H9 (cell line): ENCODE measurements at regions not wholly inside any gene's neighbourhood (a gene's known extent, or its start where the extent isn't known, plus 50 kb on each side); places are given as distances from the start of the nearest gene placed in this dataset.

Experiments
- DNase-seq: peaks from one replicate; pipeline ENCODE4 v3.0.0-alpha.2; 2017
- H2AFZ ChIP-seq: one replicate; pipeline ENCODE4 v1.6.1; 2013; ENCODE audit warnings: mild to moderate bottlenecking, low read length, control low read depth, moderate library complexity
- H2AK5ac ChIP-seq: 2 replicates; pipeline ENCODE4 v1.6.1; 2013; ENCODE audit warnings: low read length, control low read depth, mixed read lengths; ENCODE audit not compliant: insufficient read length
- H2BK120ac ChIP-seq: one replicate; pipeline ENCODE4 v1.6.1; 2013; ENCODE audit warnings: low read depth, mild to moderate bottlenecking, low read length, control low read depth, inconsistent platforms; ENCODE audit not compliant: poor library complexity, severe bottlenecking
- H2BK12ac ChIP-seq: 2 replicates; pipeline ENCODE4 v1.6.1; 2013; ENCODE audit warnings: low read length, control low read depth, mixed read lengths, low read depth; ENCODE audit not compliant: insufficient read length
- H2BK15ac ChIP-seq: 2 replicates; pipeline ENCODE4 v1.6.1; 2013; ENCODE audit warnings: low read depth, low read length, control low read depth
- H2BK20ac ChIP-seq: one replicate; pipeline ENCODE4 v1.6.1; 2013; ENCODE audit warnings: low read depth, mild to moderate bottlenecking, low read length, control low read depth, inconsistent platforms; ENCODE audit not compliant: poor library complexity, severe bottlenecking
- H2BK5ac ChIP-seq: 2 replicates; pipeline ENCODE4 v1.6.1; 2013; ENCODE audit warnings: low read length, control low read depth, mixed read lengths; ENCODE audit not compliant: insufficient read length
- H3K14ac ChIP-seq: 2 replicates; pipeline ENCODE4 v1.6.1; 2013; ENCODE audit warnings: low read length, control low read depth; ENCODE audit not compliant: insufficient read depth
- H3K18ac ChIP-seq: 2 replicates; pipeline ENCODE4 v1.6.1; 2013; ENCODE audit warnings: low read depth, mild to moderate bottlenecking, mixed read lengths, low read length, control low read depth; ENCODE audit not compliant: insufficient read length
- H3K23ac ChIP-seq: 2 replicates; pipeline ENCODE4 v1.6.1; 2013; ENCODE audit warnings: low read length, control low read depth, mixed read lengths, low read depth; ENCODE audit not compliant: insufficient read length
- H3K23me2 ChIP-seq: 2 replicates; pipeline ENCODE4 v1.6.1; 2013; ENCODE audit warnings: low read depth, mild to moderate bottlenecking, mixed read lengths, low read length, control low read depth; ENCODE audit not compliant: insufficient read length, poor library complexity, severe bottlenecking
- H3K27ac ChIP-seq: 2 replicates; pipeline ENCODE4 v1.5.1; 2013; ENCODE audit warnings: low read length, control low read depth, mixed read lengths, low read depth; ENCODE audit not compliant: insufficient read length
- H3K27me3 ChIP-seq: 2 replicates; pipeline ENCODE4 v1.6.1; 2013; ENCODE audit warnings: low read length, control low read depth, inconsistent platforms; ENCODE audit not compliant: insufficient read depth
- H3K4ac ChIP-seq: 2 replicates; pipeline ENCODE4 v1.6.1; 2013; ENCODE audit warnings: low read depth, mild to moderate bottlenecking, control low read depth, inconsistent platforms, low read length, moderate library complexity
- H3K4me1 ChIP-seq: 2 replicates; pipeline ENCODE4 v1.6.1; 2013; ENCODE audit warnings: low read length, control low read depth, inconsistent platforms; ENCODE audit not compliant: insufficient read depth
- H3K4me2 ChIP-seq: 2 replicates; pipeline ENCODE4 v1.6.1; 2013; ENCODE audit warnings: low read length, control low read depth, mixed read lengths; ENCODE audit not compliant: insufficient read length, insufficient read depth
- H3K56ac ChIP-seq: 2 replicates; pipeline ENCODE4 v1.6.1; 2013; ENCODE audit warnings: low read depth, mild to moderate bottlenecking, mixed read lengths, low read length, control low read depth; ENCODE audit not compliant: insufficient read length
- H3K79me1 ChIP-seq: 2 replicates; pipeline ENCODE4 v1.6.1; 2013; ENCODE audit warnings: low read depth, mild to moderate bottlenecking, moderate library complexity, low read length, control low read depth, inconsistent platforms; ENCODE audit not compliant: insufficient read depth, poor library complexity, severe bottlenecking
- H3K79me2 ChIP-seq: 2 replicates; pipeline ENCODE4 v1.6.1; 2013; ENCODE audit warnings: low read length, control low read depth, inconsistent platforms; ENCODE audit not compliant: insufficient read depth
- H3K9ac ChIP-seq: 2 replicates; pipeline ENCODE4 v1.6.1; 2013; ENCODE audit warnings: low read length, control low read depth, mixed read lengths; ENCODE audit not compliant: insufficient read length; ENCODE audit errors: extremely low read depth
- H3K9me3 ChIP-seq: one replicate; pipeline ENCODE4 v1.6.1; 2013; ENCODE audit warnings: low read depth, low read length, inconsistent platforms; ENCODE audit not compliant: control insufficient read depth
- H3T11ph ChIP-seq: one replicate; pipeline ENCODE4 v1.6.1; 2013; ENCODE audit warnings: mild to moderate bottlenecking, low read length, control low read depth, inconsistent platforms
- H4K20me1 ChIP-seq: one replicate; pipeline ENCODE4 v1.6.1; 2013; ENCODE audit not compliant: control insufficient read depth, insufficient read length, insufficient read depth
- H4K5ac ChIP-seq: 2 replicates; pipeline ENCODE4 v1.6.1; 2013; ENCODE audit warnings: low read depth, mild to moderate bottlenecking, mixed read lengths, low read length, control low read depth; ENCODE audit not compliant: insufficient read length
- H4K8ac ChIP-seq: replicated peaks from 2 replicates; pipeline ENCODE4 v1.6.1; 2013; ENCODE audit warnings: low read length, control low read depth, mixed read lengths, low read depth; ENCODE audit not compliant: insufficient read length
- H4K91ac ChIP-seq: 2 replicates; pipeline ENCODE4 v1.6.1; 2013; ENCODE audit warnings: low read depth, mild to moderate bottlenecking, moderate library complexity, mixed read lengths, low read length, control low read depth; ENCODE audit not compliant: insufficient read length
- H3K27ac Mint-ChIP-seq, 3 experiments: 2 replicates in 2 of 3; 3 replicates in 1 of 3; pipeline ENCODE4 v1.8.0; 2020 to 2021; ENCODE audit warnings: mixed read lengths in 3 of 3, mild to moderate bottlenecking in 1 of 3, moderate library complexity in 1 of 3
- H3K27me3 Mint-ChIP-seq: 2 replicates; pipeline ENCODE4 v1.8.0; 2021; ENCODE audit warnings: low read depth, mild to moderate bottlenecking, moderate library complexity, mixed read lengths
- H3K36me3 Mint-ChIP-seq, 3 experiments: 2 replicates in 2 of 3; 3 replicates in 1 of 3; pipeline ENCODE4 v1.8.0; 2020 to 2021; ENCODE audit warnings: low read depth in 3 of 3, mixed read lengths in 3 of 3; ENCODE audit not compliant: insufficient read depth in 1 of 3
- H3K4me1 Mint-ChIP-seq, 2 experiments: 2 replicates each; pipeline ENCODE4 v1.8.0; 2020; ENCODE audit warnings: mixed read lengths in 2 of 2
- H3K4me3 Mint-ChIP-seq, 2 experiments: 2 replicates in 1 of 2; 3 replicates in 1 of 2; pipeline ENCODE4 v1.8.0; 2020 to 2021; ENCODE audit warnings: mild to moderate bottlenecking in 2 of 2, mixed read lengths in 2 of 2, moderate library complexity in 1 of 2
- H3K9me3 Mint-ChIP-seq, 2 experiments: 2 replicates in 1 of 2; 3 replicates in 1 of 2; pipeline ENCODE4 v1.8.0; 2020; ENCODE audit warnings: mild to moderate bottlenecking in 2 of 2, mixed read lengths in 2 of 2, moderate library complexity in 1 of 2
- WGBS: extraction: QIAGEN DNeasy Blood & Tissue Kit; methylation state at CpG from one replicate; pipeline ENCODE4 v1.1.7; 2013; ENCODE audit warnings: missing lambda C conversion rate, low lambda C conversion rate, mixed read lengths; ENCODE audit not compliant: insufficient read length; ENCODE audit errors: extremely low coverage; 5-methylcytosine and 5-hydroxymethylcytosine counted together
- TF ChIP-seq, protein P1 (sequence below): fragments of 200-600 bp; sonication (generic); conservative IDR thresholded peaks from 3 replicates; pipeline ENCODE4 v1.8.0; 2021; ENCODE audit warnings: antibody characterized with exemption, mild to moderate bottlenecking

DNA sequence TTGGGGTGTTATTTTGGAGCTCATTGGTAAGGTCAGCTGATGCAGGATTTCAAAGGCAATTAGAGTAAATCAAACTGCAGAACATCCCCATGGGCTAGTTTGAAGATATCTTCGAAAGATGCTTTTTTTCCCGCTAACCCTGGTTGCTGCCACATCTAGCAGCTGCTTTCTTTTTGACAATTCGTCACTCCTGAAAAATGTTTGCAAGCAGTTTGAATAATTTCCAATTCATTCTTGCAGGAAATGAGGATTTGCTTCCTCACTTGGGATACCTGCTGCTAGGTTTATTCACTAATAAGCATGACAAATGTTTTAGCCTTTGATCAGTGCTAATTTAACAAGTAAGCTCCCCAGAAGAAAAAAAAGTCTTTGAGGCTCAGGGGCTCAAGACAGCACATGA is 649.6 kb upstream of the RORB start:
- Histone ChIP-seq H2BK5ac (no peak overlapping the region), H3K4me2 (peak overlapping the region; percentile 51), H4K91ac (no peak overlapping the region), H3K4me1 (peaks cover 5% of the 10 kb centered on the region; the same call in 1 of the 2 replicates), H3K23me2 (no peaks in the 10 kb centered on the region), H3K9me3 (no peaks in the 10 kb centered on the region), H2AFZ (no peak overlapping the region), H3K4ac (no peak overlapping the region), H2BK12ac (no peak overlapping the region), H4K5ac (no peak overlapping the region), H3K18ac (no peak overlapping the region), H2BK120ac (no peak overlapping the region), H2BK20ac (no peak overlapping the region), H4K8ac (no peak overlapping the region), H4K20me1 (no peaks in the 10 kb centered on the region), H3K79me1 (no peaks in the 10 kb centered on the region), H3K27me3 (no peaks in the 10 kb centered on the region), H3K79me2 (no peaks in the 10 kb centered on the region), H3K27ac (peak overlapping the region; percentile 97), H3K9ac (peak overlapping the region; percentile 35), H3K14ac (no peak overlapping the region), H2BK15ac (no peak overlapping the region), H3K23ac (no peak overlapping the region), H2AK5ac (no peak overlapping the region), H3K56ac (no peak overlapping the region), H3T11ph (no peak overlapping the region)
- TF ChIP-seq, protein P1, sequence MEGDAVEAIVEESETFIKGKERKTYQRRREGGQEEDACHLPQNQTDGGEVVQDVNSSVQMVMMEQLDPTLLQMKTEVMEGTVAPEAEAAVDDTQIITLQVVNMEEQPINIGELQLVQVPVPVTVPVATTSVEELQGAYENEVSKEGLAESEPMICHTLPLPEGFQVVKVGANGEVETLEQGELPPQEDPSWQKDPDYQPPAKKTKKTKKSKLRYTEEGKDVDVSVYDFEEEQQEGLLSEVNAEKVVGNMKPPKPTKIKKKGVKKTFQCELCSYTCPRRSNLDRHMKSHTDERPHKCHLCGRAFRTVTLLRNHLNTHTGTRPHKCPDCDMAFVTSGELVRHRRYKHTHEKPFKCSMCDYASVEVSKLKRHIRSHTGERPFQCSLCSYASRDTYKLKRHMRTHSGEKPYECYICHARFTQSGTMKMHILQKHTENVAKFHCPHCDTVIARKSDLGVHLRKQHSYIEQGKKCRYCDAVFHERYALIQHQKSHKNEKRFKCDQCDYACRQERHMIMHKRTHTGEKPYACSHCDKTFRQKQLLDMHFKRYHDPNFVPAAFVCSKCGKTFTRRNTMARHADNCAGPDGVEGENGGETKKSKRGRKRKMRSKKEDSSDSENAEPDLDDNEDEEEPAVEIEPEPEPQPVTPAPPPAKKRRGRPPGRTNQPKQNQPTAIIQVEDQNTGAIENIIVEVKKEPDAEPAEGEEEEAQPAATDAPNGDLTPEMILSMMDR = no peak
- H3K9me3 Mint-ChIP-seq = peaks cover 0 to 5% of the 10 kb centered on the region in 2 experiments; a peak in 3 of 5 replicates
- H3K36me3 Mint-ChIP-seq = peaks cover 0 to 14% (median 7%) of the 10 kb centered on the region in 3 experiments; a peak in 6 of 7 replicates
- H3K27me3 Mint-ChIP-seq = no peaks in the 10 kb centered on the region
- H3K4me1 Mint-ChIP-seq = peaks cover 41 to 48% of the 10 kb centered on the region in 2 experiments
- DNase-seq = peak; percentile 30
- no CpG with 5 or more reads among the region's 3 CpGs for WGBS
- peak overlapping the region; percentile 5 to 93 (median 65); a peak in 5 of 7 replicates for H3K27ac Mint-ChIP-seq
- H3K4me3 Mint-ChIP-seq = peak overlapping the region; percentile 4 to 8; a peak in 2 of 5 replicates
